ENCODE measurements at regions not wholly inside any gene's neighbourhood (a gene's known extent, or its start where the extent isn't known, plus 50 kb on each side); places are given as distances from the start of the nearest gene placed in this dataset.

DNA sequence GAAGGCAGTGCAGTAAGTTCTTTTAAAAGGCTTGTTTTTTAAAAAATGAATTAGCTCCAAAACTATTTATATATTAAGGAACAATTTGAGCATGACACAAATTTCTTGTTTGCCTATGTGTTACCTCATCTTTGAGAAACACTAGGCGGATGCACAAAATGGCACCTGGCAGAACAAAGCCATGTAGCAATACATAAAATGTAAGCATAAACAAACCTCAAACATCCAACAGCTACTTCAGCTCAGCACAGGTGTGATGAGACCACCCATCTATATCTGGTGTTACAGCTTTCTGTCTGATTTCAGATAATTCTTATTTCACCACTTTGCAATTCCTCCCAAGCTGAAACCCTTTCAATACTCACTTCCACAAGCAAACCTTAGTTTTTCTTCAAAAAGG is 221.2 kb upstream of the CNTN6 start:
- H3K27me3 ChIP-seq, result no peaks in the 10 kb centered on the region
- no peaks in the 10 kb centered on the region for H3K36me3 ChIP-seq
- H3K9me3 ChIP-seq, result no peaks in the 10 kb centered on the region
- no peak for ATAC-seq
- TF ChIP-seq POLR2AphosphoS5 (IDR thresholded peaks at IDR 0.05) (no peak), EP300 (IDR thresholded peaks at IDR 0.05) (no peak), POLR2A (IDR thresholded peaks at IDR 0.05) (no peak)
- TF ChIP-seq, protein P1, sequence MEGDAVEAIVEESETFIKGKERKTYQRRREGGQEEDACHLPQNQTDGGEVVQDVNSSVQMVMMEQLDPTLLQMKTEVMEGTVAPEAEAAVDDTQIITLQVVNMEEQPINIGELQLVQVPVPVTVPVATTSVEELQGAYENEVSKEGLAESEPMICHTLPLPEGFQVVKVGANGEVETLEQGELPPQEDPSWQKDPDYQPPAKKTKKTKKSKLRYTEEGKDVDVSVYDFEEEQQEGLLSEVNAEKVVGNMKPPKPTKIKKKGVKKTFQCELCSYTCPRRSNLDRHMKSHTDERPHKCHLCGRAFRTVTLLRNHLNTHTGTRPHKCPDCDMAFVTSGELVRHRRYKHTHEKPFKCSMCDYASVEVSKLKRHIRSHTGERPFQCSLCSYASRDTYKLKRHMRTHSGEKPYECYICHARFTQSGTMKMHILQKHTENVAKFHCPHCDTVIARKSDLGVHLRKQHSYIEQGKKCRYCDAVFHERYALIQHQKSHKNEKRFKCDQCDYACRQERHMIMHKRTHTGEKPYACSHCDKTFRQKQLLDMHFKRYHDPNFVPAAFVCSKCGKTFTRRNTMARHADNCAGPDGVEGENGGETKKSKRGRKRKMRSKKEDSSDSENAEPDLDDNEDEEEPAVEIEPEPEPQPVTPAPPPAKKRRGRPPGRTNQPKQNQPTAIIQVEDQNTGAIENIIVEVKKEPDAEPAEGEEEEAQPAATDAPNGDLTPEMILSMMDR (IDR thresholded peaks at IDR 0.05), result no peak
- 89 to 100% methylated on average over 1 of the region's 1 CpG for WGBS, 2 donors (ENCODE audit: low coverage in 1 of 2)
- no peak overlapping the region for H3K27ac ChIP-seq
- H3K4me1 ChIP-seq, result no peaks in the 10 kb centered on the region
- H3K4me3 ChIP-seq, result no peak overlapping the region

DNA sequence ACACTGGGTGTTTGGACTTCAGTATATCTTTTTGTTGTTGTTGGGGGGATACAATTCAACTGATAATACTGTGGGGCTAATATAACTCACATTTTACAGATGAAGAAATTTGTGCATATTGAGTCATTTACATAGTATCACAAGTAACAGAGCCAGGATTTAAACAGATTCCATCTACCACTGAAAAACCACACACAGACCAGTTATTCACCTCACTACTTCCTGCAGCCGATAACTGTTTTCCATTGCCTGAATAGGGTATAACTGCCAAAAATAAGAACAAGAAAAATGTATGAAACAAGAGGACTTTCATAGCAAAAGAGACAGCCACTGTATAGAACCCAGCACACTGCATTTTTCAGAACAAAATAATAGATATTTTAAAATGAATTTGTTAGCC is 215.8 kb upstream of the CNTN6 start:
- Histone ChIP-seq H3K27me3 (no peaks in the 10 kb centered on the region), H3K27ac (no peak overlapping the region), H3K36me3 (no peaks in the 10 kb centered on the region), H3K4me1 (no peaks in the 10 kb centered on the region), H3K9me3 (no peaks in the 10 kb centered on the region), H3K4me3 (no peak overlapping the region)
- TF ChIP-seq, protein P1 (IDR thresholded peaks at IDR 0.05), result no peak
- TF ChIP-seq POLR2AphosphoS5 (IDR thresholded peaks at IDR 0.05) (no peak), EP300 (IDR thresholded peaks at IDR 0.05) (no peak), POLR2A (IDR thresholded peaks at IDR 0.05) (no peak)
- no peak for ATAC-seq
- 40 to 53% methylated on average over 1 of the region's 1 CpG for WGBS, 2 donors (ENCODE audit: low coverage in 1 of 2)

DNA sequence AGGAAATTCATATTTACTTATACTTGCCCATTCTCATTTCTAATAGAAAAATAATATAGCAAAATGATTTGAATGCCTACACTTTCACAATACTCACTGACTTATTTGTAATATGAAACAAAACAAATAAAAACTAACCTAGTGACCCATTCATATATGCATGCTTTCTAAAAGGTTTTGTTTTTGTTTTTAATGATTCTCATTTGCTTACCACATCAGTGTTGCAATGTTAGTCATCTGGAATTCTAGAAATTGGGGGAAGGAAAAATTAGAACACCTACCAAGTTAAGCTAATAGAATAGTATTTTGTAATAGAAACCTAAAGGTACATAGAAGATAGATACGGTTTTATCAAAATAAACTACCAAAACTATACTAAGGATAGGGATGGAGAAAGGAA is 214.1 kb upstream of the CNTN6 start:
- 40 to 69% methylated on average over 1 of the region's 1 CpG for WGBS, 2 donors (ENCODE audit: low coverage in 1 of 2)
- Histone ChIP-seq H3K4me1 (no peaks in the 10 kb centered on the region), H3K9me3 (no peaks in the 10 kb centered on the region), H3K36me3 (no peaks in the 10 kb centered on the region), H3K27me3 (no peaks in the 10 kb centered on the region), H3K27ac (no peak overlapping the region), H3K4me3 (no peak overlapping the region)
- TF ChIP-seq, protein P1 (IDR thresholded peaks at IDR 0.05), result no peak
- no peak for TF ChIP-seq EP300 (IDR thresholded peaks at IDR 0.05)
- TF ChIP-seq POLR2A (IDR thresholded peaks at IDR 0.05), result no peak
- no peak for TF ChIP-seq POLR2AphosphoS5 (IDR thresholded peaks at IDR 0.05)
- no peak for ATAC-seq

DNA sequence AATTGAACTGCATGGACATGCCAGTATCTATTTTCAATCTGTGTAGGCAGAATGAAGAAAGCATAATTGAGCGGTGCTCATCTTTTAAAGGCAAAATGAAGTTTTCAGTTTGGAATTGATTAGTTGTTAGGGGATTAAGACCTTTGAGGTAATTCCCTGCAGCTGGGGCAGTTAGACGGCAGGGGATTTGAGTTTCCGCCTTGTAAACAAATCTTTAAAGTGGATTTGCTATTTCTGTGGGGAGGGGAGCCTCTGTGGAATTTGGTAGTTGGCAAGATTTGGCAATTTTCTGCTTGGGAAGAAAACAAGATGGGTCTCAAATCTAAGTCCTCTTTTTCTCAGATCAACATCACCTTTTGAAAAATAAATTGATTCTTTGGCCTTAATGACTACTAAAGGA is 212.5 kb upstream of the CNTN6 start:
- Histone ChIP-seq H3K27ac (no peak overlapping the region), H3K4me3 (no peak overlapping the region), H3K36me3 (no peaks in the 10 kb centered on the region), H3K27me3 (no peaks in the 10 kb centered on the region), H3K4me1 (no peaks in the 10 kb centered on the region), H3K9me3 (no peaks in the 10 kb centered on the region)
- TF ChIP-seq EP300 (IDR thresholded peaks at IDR 0.05) (no peak), POLR2A (IDR thresholded peaks at IDR 0.05) (no peak), POLR2AphosphoS5 (IDR thresholded peaks at IDR 0.05) (no peak)
- TF ChIP-seq, protein P1 (IDR thresholded peaks at IDR 0.05), result no peak
- no peak for ATAC-seq
- WGBS, 2 donors (ENCODE audit: low coverage in 1 of 2), result 63 to 75% methylated on average over 3 of the region's 3 CpGs

DNA sequence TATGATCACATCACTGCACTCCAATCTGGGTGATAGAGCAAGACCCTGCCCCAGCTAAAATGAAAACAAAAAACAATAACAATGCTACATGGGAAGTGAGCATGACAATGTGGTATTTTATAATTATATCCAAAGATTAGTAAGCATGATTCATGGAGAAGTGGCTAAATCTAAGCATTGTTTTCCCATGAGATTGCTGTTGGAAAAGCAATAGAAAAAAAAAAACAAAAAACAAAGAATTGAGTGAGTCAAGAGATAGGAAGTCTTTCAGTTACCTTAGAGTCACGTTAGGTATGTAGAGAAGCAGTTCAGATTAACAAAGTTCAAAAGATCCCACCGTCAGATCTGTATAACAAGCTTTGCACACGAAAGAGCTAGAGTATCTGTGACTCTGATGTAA is 210.3 kb upstream of the CNTN6 start:
- Histone ChIP-seq H3K4me1 (no peaks in the 10 kb centered on the region), H3K9me3 (no peaks in the 10 kb centered on the region), H3K4me3 (no peak overlapping the region), H3K27me3 (no peaks in the 10 kb centered on the region), H3K27ac (no peak overlapping the region), H3K36me3 (no peaks in the 10 kb centered on the region)
- TF ChIP-seq, protein P1 (IDR thresholded peaks at IDR 0.05), result no peak
- no peak for TF ChIP-seq POLR2A (IDR thresholded peaks at IDR 0.05)
- TF ChIP-seq EP300 (IDR thresholded peaks at IDR 0.05), result no peak
- no peak for TF ChIP-seq POLR2AphosphoS5 (IDR thresholded peaks at IDR 0.05)
- WGBS, 2 donors (ENCODE audit: low coverage in 1 of 2), result 68 to 81% methylated on average over 3 of the region's 3 CpGs
- ATAC-seq, result no peak

Data from gastroesophageal sphincter (tissue), 4 donors.